NB4 (cell line): ENCODE measurements at regions not wholly inside any gene's neighbourhood (a gene's known extent, or its start where the extent isn't known, plus 50 kb on each side); places are given as distances from the start of the nearest gene placed in this dataset.

Source experiments
- CTCF ChIP-seq: IDR thresholded peaks from one replicate; pipeline ENCODE4 v1.5.1; 2012; ENCODE audit warnings: low read depth, low read length
- POLR2A ChIP-seq: IDR thresholded peaks from 2 replicates; pipeline ENCODE4 v1.6.1; 2011; ENCODE audit warnings: mild to moderate bottlenecking; ENCODE audit not compliant: insufficient read length; ENCODE audit errors: extremely low read depth

GRCh38 chr3:153442799-153443487 is 280.9 kb downstream of the RAP2B start:
- TF ChIP-seq POLR2A (no peak), CTCF (no peak)
